Mucosa of descending colon (tissue), 3 donors: ENCODE measurements at regions not wholly inside any gene's neighbourhood (a gene's known extent, or its start where the extent isn't known, plus 50 kb on each side); places are given as distances from the start of the nearest gene placed in this dataset.

ENCODE experiments used
- ATAC-seq: fragments of 200-7000 bp; cut with Tn5 transposase; one replicate; pipeline ENCODE4 v1.9.1; 2020; ENCODE audit warnings: mild to moderate bottlenecking, moderate library complexity
- DNase-seq, 3 donors: peaks; one replicate each; pipeline ENCODE4 v3.0.0-alpha.2; 2020
- H3K36me3 ChIP-seq: fragments of 200-600 bp; one replicate; pipeline ENCODE4 v1.8.0; 2021; ENCODE audit warnings: low read depth, mild to moderate bottlenecking
- H3K4me1 ChIP-seq: fragments of 200-600 bp; one replicate; pipeline ENCODE4 v1.8.0; 2021; ENCODE audit warnings: low read depth, mild to moderate bottlenecking
- H3K4me3 ChIP-seq: fragments of 200-600 bp; one replicate; pipeline ENCODE4 v1.8.0; 2021; ENCODE audit warnings: mild to moderate bottlenecking
- H3K9me3 ChIP-seq: fragments of 200-600 bp; one replicate; pipeline ENCODE4 v1.8.0; 2021; ENCODE audit warnings: mild to moderate bottlenecking
- CTCF ChIP-seq: fragments of 200-600 bp; IDR thresholded peaks from one replicate; pipeline ENCODE4 v1.8.0; 2022; ENCODE audit warnings: antibody characterized with exemption, mild to moderate bottlenecking
- intact Hi-C, 2 donors: fragments of 100-400 bp; cut with DNase I in 1 of 2; cut with micrococcal nuclease in 1 of 2; formaldehyde crosslinking; loops; one replicate each; pipeline versions ENCODE4 v1.11.0 to v1.11.1; 2022; cut with DNase I, micrococcal nuclease
- donor health status: DM: no; HTN: no; CAD: no; lungs with moderate emphysema.
- donor health status: DM: no; HTN: no; CAD: no.
- donor health status: DM: no; HTN: yes; CAD: no.

GRCh38 chr4:189090174-189090814, 850.4 kb upstream of the FRG1 start:
- no peak overlapping the region for H3K4me3 ChIP-seq
- H3K4me1 ChIP-seq, result no peaks in the 10 kb centered on the region
- H3K9me3 ChIP-seq, result no peaks in the 10 kb centered on the region
- TF ChIP-seq CTCF, result no peak
- intact Hi-C loops, result no loop called here
- no peak for DNase-seq
- ATAC-seq, result no peak
- no peaks in the 10 kb centered on the region for H3K36me3 ChIP-seq

- intact Hi-C loops, result no loop called here
- no peak overlapping the region for H3K4me3 ChIP-seq
- TF ChIP-seq CTCF, result no peak
- H3K9me3 ChIP-seq, result no peaks in the 10 kb centered on the region
- H3K36me3 ChIP-seq, result no peaks in the 10 kb centered on the region
- no peak for DNase-seq
- no peaks in the 10 kb centered on the region for H3K4me1 ChIP-seq
- ATAC-seq, result no peak
These were observed 848.1 kb upstream of the FRG1 start for GRCh38 chr4:189092581-189092980.

GRCh38 chr4:189096108-189096507, 844.6 kb upstream of the FRG1 start:
- Histone ChIP-seq H3K4me1 (no peaks in the 10 kb centered on the region), H3K36me3 (no peaks in the 10 kb centered on the region), H3K9me3 (peaks cover 3% of the 10 kb centered on the region), H3K4me3 (no peak overlapping the region)
- DNase-seq, result no peak
- ATAC-seq, result no peak
- no peak for TF ChIP-seq CTCF
- intact Hi-C loops, result no loop called here

- no peaks in the 10 kb centered on the region for H3K36me3 ChIP-seq
- H3K4me1 ChIP-seq, result no peaks in the 10 kb centered on the region
- no peak for ATAC-seq
- H3K4me3 ChIP-seq, result no peak overlapping the region
- peaks cover 3% of the 10 kb centered on the region for H3K9me3 ChIP-seq
- intact Hi-C loops, result no loop called here
- TF ChIP-seq CTCF, result no peak
- no peak for DNase-seq
These were observed 844.0 kb upstream of the FRG1 start for GRCh38 chr4:189096717-189097116.

GRCh38 chr4:189098932-189099696, 841.6 kb upstream of the FRG1 start:
- Histone ChIP-seq H3K4me1 (no peaks in the 10 kb centered on the region), H3K36me3 (no peaks in the 10 kb centered on the region), H3K4me3 (no peak overlapping the region), H3K9me3 (peaks cover 3% of the 10 kb centered on the region)
- DNase-seq (no peak), ATAC-seq (no peak)
- no peak for TF ChIP-seq CTCF
- intact Hi-C loops, result no loop called here
